ENCODE measurements at regions not wholly inside any gene's neighbourhood (a gene's known extent, or its start where the extent isn't known, plus 50 kb on each side); places are given as distances from the start of the nearest gene placed in this dataset.

DNA sequence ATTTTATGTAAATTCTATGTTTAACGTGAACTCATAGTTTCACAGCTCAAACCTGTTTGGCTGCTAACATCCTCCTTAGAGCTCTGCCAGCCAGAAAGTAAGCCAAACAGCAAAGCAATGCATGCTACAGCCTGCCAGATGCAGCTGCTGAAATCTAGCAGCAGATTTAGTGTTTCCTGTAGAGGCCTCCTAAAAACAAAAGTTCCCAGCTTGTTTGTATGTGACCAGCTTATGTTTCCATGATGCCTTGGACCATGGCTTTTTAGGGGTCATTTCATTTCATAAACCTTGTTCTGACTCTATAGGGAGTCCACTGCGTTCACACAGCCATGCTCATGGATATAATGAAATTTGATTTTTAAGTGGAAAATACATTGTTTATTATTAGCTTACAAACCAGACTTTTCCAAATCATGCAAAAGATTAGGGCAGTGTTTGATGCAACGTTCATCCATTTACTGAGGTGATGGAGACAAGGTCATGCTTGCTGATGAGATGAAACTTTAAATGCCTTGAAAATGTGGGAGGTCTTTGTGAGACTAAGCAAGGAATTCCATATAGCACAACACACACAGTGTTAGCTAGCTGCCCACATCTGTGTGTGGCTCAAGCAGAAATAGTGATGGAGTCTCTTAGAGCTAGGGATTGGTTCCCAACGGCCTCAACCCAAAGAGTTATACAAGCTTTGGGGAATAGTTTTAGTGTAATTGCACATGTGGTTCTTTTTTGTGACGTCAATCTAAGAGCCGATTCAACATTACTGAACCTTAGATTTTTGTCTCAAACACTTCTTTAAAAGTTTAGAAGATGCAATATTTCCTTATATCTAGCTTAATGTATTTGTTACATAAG is 157.5 kb upstream of the LRIG3 start:
- TF ChIP-seq CTCF (conservative IDR thresholded peaks at IDR 0.05 in 1 of 2, IDR thresholded peaks at IDR 0.05 in 1 of 2; ENCODE audit: extremely low read depth in 1 of 2, insufficient read depth in 1 of 2, low read depth in 1 of 2, low read length in 2 of 2) (no peak), EZH2 (IDR thresholded peaks at IDR 0.05; ENCODE audit: borderline replicate concordance, low read length) (no peak)

All from mammary epithelial cell (primary cell).